ENCODE measurements at regions not wholly inside any gene's neighbourhood (a gene's known extent, or its start where the extent isn't known, plus 50 kb on each side); places are given as distances from the start of the nearest gene placed in this dataset.
"Not testable (repeated sequence)": the region's sequence is repeated elsewhere in the genome, so short reads cannot be mapped to it uniquely, and the experiment has no call there.

GRCh38 chr10:46792657-46793357, 118.4 kb upstream of the PTPN20 start:
- not testable (repeated sequence) for H3K27ac ChIP-seq (replicated peaks); DNase-seq (ENCODE audit: low read depth in 1 of 2, low spot score in 1 of 2); H3K4me3 ChIP-seq (replicated peaks; ENCODE audit: insufficient read depth, low read length); H3K27me3 ChIP-seq (ENCODE audit: insufficient read depth, poor library complexity, severe bottlenecking)

GRCh38 chr10:46796351-46796750, 114.9 kb upstream of the PTPN20 start:
- H3K27me3 ChIP-seq (ENCODE audit: insufficient read depth, poor library complexity, severe bottlenecking); DNase-seq (ENCODE audit: low read depth in 1 of 2, low spot score in 1 of 2); H3K4me3 ChIP-seq (replicated peaks; ENCODE audit: insufficient read depth, low read length); H3K27ac ChIP-seq (replicated peaks): not testable (repeated sequence)

GRCh38 chr10:46802010-46802409, 109.2 kb upstream of the PTPN20 start:
- not testable (repeated sequence) for H3K4me3 ChIP-seq (replicated peaks; ENCODE audit: insufficient read depth, low read length); H3K27me3 ChIP-seq (ENCODE audit: insufficient read depth, poor library complexity, severe bottlenecking); DNase-seq (ENCODE audit: low read depth in 1 of 2, low spot score in 1 of 2); H3K27ac ChIP-seq (replicated peaks)

DNA sequence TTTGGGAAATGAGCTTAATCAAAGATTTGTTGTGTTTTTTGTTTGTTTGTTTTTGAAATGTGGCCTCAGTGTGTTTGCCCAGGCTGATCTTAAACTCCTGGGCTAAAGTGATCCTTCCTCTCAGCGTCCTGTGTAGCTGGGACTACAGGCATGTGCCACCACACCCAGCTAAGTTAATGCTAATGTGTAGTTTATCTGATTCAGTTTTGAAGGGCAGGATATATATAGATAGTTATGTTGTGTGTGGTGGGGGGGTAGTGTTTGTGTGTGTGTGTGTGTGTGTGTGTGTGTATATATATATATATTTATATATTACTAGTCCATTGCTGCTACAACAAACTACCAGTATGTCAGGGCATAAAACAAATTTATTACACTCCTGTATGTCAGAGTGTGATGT, 108.1 kb upstream of the PTPN20 start:
- H3K27ac ChIP-seq (replicated peaks); DNase-seq (ENCODE audit: low read depth in 1 of 2, low spot score in 1 of 2); H3K27me3 ChIP-seq (ENCODE audit: insufficient read depth, poor library complexity, severe bottlenecking); H3K4me3 ChIP-seq (replicated peaks; ENCODE audit: insufficient read depth, low read length): not testable (repeated sequence)

GRCh38 chr10:46810222-46810621, 101.0 kb upstream of the PTPN20 start:
- DNase-seq (ENCODE audit: low read depth in 1 of 2, low spot score in 1 of 2); H3K27ac ChIP-seq (replicated peaks); H3K27me3 ChIP-seq (ENCODE audit: insufficient read depth, poor library complexity, severe bottlenecking); H3K4me3 ChIP-seq (replicated peaks; ENCODE audit: insufficient read depth, low read length): not testable (repeated sequence)

DNA sequence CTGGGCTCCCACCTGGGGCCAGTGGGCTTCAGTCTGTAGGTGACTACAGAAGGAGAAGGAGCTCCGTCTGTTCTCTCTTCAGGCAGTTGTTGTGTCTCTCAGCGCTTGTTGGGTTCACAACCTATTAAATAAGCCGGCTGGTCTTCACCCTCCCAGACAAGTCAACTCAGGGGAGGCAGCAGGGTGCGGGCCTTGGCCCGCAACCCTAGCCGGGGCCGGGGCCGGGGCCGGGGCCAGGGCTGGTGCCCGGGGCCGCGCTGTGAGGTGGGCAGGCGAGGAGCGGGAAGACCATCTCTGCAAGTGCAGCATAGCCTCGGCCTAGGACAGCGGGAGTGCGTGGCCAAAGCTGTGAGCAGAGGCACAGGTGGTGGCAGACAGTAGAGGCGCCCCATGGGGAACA, 95.1 kb upstream of the PTPN20 start:
- not testable (repeated sequence) for H3K27me3 ChIP-seq (ENCODE audit: insufficient read depth, poor library complexity, severe bottlenecking); H3K4me3 ChIP-seq (replicated peaks; ENCODE audit: insufficient read depth, low read length); DNase-seq (ENCODE audit: low read depth in 1 of 2, low spot score in 1 of 2); H3K27ac ChIP-seq (replicated peaks)

DNA sequence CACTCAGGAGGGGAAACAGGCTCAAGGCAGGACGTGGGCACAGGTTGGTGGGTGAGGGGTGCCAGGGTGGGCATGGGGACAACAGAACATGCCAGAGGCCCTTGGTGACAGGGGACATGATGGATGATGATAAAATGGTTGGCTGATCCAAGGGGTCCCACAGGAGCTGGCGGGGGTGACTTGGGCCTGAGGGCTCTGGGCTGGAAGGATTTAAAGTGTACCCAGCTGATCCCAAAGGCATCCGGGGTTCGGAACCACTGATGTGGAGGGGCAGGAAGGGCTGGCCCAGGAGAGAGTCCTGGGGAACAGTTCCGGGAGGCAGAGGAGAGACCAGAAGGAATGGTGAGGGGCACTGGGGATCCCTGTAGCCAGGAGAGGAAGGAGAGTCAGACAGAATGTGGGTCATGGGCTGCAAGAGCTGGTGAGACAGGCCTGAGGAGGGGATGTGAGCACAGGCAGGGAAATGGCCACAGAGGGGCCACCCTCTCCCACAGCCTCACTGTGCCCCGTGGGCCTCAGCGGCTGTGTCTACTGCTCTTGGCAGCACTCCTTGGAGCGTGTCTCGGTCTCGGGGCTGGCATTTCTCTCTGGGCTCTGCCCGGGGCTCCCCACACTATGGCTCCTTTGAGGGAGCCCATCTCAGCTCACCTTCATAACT, 70.7 kb upstream of the PTPN20 start:
- not testable (repeated sequence) for DNase-seq (ENCODE audit: low read depth in 1 of 2, low spot score in 1 of 2); H3K4me3 ChIP-seq (replicated peaks; ENCODE audit: insufficient read depth, low read length); H3K27ac ChIP-seq (replicated peaks); H3K27me3 ChIP-seq (ENCODE audit: insufficient read depth, poor library complexity, severe bottlenecking)

DNA sequence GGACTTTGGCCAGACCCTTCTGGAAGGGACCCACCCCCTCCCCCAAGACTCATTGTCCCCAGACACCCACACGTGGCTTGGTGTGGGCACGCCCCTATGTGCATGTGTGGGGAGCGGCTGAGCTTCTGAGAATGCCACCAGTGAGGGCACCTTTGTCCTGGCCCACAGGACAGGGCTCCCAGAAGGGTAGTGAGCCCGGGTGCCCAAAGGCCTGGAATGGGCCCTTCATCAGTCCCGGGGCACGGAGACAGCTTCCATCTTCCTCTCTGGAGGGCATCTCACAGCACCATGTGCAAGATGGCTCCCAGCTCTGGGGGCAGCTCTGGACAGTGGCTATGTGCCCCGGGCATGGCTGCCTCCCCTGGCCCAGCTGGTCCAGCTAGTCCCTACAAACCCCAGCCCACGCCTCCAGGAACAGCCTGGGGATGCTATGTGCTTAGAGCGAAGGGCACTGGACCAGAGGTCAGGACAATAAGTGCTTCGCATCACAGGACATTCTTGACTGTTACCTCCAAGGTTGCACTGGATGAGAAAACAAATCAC, 70.1 kb upstream of the PTPN20 start:
- not testable (repeated sequence) for H3K27ac ChIP-seq (replicated peaks); H3K27me3 ChIP-seq (ENCODE audit: insufficient read depth, poor library complexity, severe bottlenecking); H3K4me3 ChIP-seq (replicated peaks; ENCODE audit: insufficient read depth, low read length); DNase-seq (ENCODE audit: low read depth in 1 of 2, low spot score in 1 of 2)

GRCh38 chr10:46845194-46845593, 66.0 kb upstream of the PTPN20 start:
- H3K27ac ChIP-seq (replicated peaks); H3K4me3 ChIP-seq (replicated peaks; ENCODE audit: insufficient read depth, low read length); H3K27me3 ChIP-seq (ENCODE audit: insufficient read depth, poor library complexity, severe bottlenecking); DNase-seq (ENCODE audit: low read depth in 1 of 2, low spot score in 1 of 2): not testable (repeated sequence)

GRCh38 chr10:46845640-46846039, 65.6 kb upstream of the PTPN20 start:
- not testable (repeated sequence) for H3K27ac ChIP-seq (replicated peaks); H3K27me3 ChIP-seq (ENCODE audit: insufficient read depth, poor library complexity, severe bottlenecking); DNase-seq (ENCODE audit: low read depth in 1 of 2, low spot score in 1 of 2); H3K4me3 ChIP-seq (replicated peaks; ENCODE audit: insufficient read depth, low read length)

DNA sequence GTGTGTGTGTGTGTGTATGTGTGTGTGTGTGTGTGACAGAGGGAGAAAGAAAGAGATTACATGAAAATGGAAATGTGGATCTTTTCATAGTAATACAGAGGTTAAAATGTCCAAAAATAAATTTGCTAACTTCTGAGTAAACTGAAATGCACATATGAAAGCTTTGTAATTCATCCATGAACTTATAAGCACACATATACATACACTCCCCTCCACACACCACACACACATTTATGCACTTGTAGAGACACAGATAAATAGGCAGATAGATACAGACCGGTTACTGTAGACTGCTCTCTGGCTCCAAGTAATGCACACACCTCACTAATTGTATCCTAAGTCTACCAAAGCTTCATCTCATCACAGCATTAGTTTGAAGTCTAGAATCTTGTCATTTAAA, 50.5 kb upstream of the PTPN20 start:
- H3K27me3 ChIP-seq (ENCODE audit: insufficient read depth, poor library complexity, severe bottlenecking); H3K27ac ChIP-seq (replicated peaks); H3K4me3 ChIP-seq (replicated peaks; ENCODE audit: insufficient read depth, low read length); DNase-seq (ENCODE audit: low read depth in 1 of 2, low spot score in 1 of 2): not testable (repeated sequence)
